SK-N-MC (cell line): ENCODE measurements at regions not wholly inside any gene's neighbourhood (a gene's known extent, or its start where the extent isn't known, plus 50 kb on each side); places are given as distances from the start of the nearest gene placed in this dataset.

Experiments
- EZH2 ChIP-seq: fragments of 200-600 bp; sonication (generic); IDR thresholded peaks from one replicate; pipeline ENCODE4 v1.6.1; 2017; ENCODE audit warnings: antibody characterized with exemption
- FOXP2 ChIP-seq: optimal IDR thresholded peaks from 2 replicates; pipeline ENCODE3; 2011; ENCODE audit warnings: mild to moderate bottlenecking, moderate library complexity; ENCODE audit not compliant: insufficient read depth; ENCODE audit errors: extremely low read length, control extremely low read depth
- POLR2AphosphoS5 ChIP-seq: IDR thresholded peaks from 2 replicates; pipeline ENCODE4 v1.6.1; 2012; ENCODE audit warnings: mild to moderate bottlenecking, low read depth, low read length, borderline replicate concordance

DNA sequence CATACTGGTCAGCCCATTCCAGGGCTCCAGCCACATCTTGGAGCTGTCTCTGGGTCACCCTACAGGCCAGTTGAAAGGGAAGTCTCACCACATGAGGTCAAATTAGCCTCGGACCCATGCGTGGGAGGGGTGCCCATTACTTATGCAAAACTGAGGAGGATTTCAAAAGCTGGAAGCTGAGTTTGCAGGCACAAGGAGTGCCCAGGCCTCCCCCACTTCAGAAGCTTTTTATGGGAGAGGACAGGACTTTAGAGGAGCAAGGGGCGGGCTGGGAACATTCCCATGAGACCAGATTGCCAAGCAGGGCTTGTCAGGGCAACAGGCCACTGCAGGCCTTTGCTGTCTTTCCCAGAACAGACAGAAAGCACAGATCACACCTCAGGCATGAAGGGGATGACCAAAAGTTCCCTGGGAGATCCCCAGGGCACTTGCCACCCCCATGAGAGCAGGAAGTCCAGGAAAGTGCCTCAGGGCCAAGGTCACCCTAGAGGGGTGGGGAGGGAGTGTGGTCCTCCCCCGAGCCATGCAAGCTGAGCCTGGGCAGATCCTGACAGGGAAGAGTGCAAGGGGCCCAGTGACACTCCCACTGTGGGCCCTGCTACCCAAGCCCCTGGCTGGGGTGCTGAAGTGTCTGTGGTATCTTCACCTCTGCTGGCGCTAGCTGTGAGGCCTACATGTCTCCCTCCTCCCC lies 267.7 kb downstream of the BCL11A start:
- TF ChIP-seq POLR2AphosphoS5 (no peak), EZH2 (no peak), FOXP2 (no peak)
